AG04450 (cell line): ENCODE measurements at regions not wholly inside any gene's neighbourhood (a gene's known extent, or its start where the extent isn't known, plus 50 kb on each side); places are given as distances from the start of the nearest gene placed in this dataset.

Experiments
- CTCF ChIA-PET: fragments of 300-600, 350-600 bp; formaldehyde crosslinking; extraction: SDS; loops from one replicate; lab custom pipeline; 2022; ENCODE audit warnings: antibody characterized with exemption, inconsistent platforms; lab: Charles Lee
- POLR2A ChIA-PET: fragments of 350-600 bp; formaldehyde crosslinking; extraction: SDS; loops from one replicate; lab custom pipeline; 2021; ENCODE audit warnings: antibody characterized with exemption, inconsistent platforms; lab: Yijun Ruan, JAX
- DNase-seq: peaks from one replicate; pipeline ENCODE4 v3.0.0-alpha.2; 2011; ENCODE audit warnings: low read depth, low spot score
- H3K27ac ChIP-seq: one replicate; pipeline ENCODE4 v1.5.1; 2012; ENCODE audit warnings: low read depth, low read length, control low read depth
- H3K27me3 ChIP-seq: one replicate; pipeline ENCODE4 v1.6.0; 2012; ENCODE audit warnings: low read length; ENCODE audit not compliant: control insufficient read depth, insufficient read depth
- H3K4me3 ChIP-seq: 2 replicates; pipeline ENCODE4 v1.5.1; 2011; ENCODE audit warnings: mild to moderate bottlenecking, low read depth, low read length, control low read depth
- H3K9me3 ChIP-seq: 2 replicates; pipeline ENCODE4 v1.5.1; 2012; ENCODE audit warnings: low read length; ENCODE audit not compliant: control insufficient read depth, insufficient read depth
- CTCF ChIP-seq: IDR thresholded peaks from 2 replicates; pipeline ENCODE4 v1.5.1; 2011; ENCODE audit warnings: low read depth, low read length, control low read depth, inconsistent platforms

DNA sequence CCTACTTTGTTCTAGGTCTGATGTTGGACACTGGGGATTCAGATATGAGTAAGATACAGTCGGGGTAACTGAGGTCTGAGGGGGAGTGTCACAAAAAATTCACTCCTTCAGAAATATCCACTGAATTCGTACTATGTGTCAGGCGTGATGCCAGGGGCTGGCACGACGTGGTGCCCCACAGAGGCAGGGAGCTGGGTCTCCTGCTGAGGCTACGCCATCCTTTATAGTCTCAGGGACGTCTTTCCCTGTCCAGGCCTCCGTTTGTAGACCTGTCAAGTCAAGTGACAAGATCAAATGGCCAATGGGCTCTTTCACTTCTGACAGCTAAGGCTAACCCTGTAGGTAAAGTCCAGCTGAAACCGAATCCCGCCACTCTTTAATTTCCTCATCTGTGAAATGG, 118.8 kb upstream of the SMIM23 start:
- ChIA-PET POLR2A (no interaction called here), CTCF (interaction anchor here (2.1 kb wide), 1 partner anchor 13 kb away, joined by 5 read pairs; no protein-coding TSS in a partner anchor)
- TF ChIP-seq CTCF, result no peak
- H3K9me3 ChIP-seq, result peaks cover 4% of the 10 kb centered on the region; the same call in 1 of the 2 replicates
- no peak for DNase-seq
- no peaks in the 10 kb centered on the region for H3K27me3 ChIP-seq
- H3K4me3 ChIP-seq, result no peak overlapping the region
- H3K27ac ChIP-seq, result no peak overlapping the region

DNA sequence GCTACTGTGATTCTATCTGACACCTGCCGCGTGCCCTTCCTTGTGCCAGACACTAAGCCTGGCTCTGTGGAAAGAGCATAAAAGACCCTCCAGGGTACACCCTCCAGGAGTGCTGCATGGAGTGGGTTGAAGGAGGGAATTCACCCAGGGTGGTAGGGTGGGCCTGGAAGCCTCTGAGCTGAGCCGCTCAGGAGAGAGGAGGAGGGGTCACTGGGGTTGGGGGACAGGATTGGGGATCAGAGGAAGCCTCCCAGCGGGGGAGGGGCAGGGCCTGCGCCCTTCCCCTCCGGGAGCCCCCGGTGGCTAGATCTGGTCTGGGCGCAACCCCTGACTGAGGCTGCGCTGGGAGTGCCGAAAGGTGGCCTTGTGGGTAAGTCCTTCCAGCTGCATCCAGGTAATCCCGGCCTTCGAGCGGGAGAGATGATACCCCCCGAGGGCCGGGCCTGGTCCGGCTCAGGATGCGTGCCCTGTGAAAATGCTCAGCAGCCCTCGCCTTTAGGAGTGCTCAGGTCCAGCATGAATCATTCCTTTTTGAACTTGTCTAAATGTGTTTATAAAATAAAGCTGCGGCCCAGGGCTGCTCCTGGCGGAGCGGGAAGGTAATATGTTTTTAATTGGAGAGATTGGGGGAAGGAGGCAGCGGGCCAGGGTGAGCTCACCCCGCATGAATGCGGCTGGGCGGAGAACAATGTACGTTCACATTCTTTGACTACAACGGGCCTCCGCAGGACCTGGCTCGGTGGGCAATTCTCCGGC, 118.1 kb upstream of the SMIM23 start:
- Histone ChIP-seq H3K27ac (peak overlapping the region; percentile 54), H3K9me3 (peaks cover 4% of the 10 kb centered on the region; the same call in 1 of the 2 replicates), H3K4me3 (no peak overlapping the region), H3K27me3 (no peaks in the 10 kb centered on the region)
- peak; percentile 70 for DNase-seq
- ChIA-PET POLR2A (interaction anchor here (0.6 to 0.9 kb wide), 2 partner anchors 72 to 771 kb away, joined by 3 to 4 read pairs; no protein-coding TSS in a partner anchor), CTCF (interaction anchor here (0.5 to 2.1 kb wide), 6 partner anchors 9 to 249 kb away, joined by 3 to 5 read pairs (median 3); no protein-coding TSS in a partner anchor)
- TF ChIP-seq CTCF, result peak; percentile 47

- Histone ChIP-seq H3K9me3 (peaks cover 4% of the 10 kb centered on the region; the same call in 1 of the 2 replicates), H3K27ac (peak overlapping the region; percentile 54), H3K27me3 (no peaks in the 10 kb centered on the region), H3K4me3 (no peak overlapping the region; the same call in 1 of the 2 replicates)
- POLR2A ChIA-PET, result interaction anchor here (0.6 to 0.9 kb wide), 2 partner anchors 73 to 771 kb away, joined by 3 to 4 read pairs; no protein-coding TSS in a partner anchor
- no peak for DNase-seq
- CTCF ChIA-PET, result interaction anchor here (0.8 to 2.1 kb wide), 5 partner anchors 9 to 250 kb away, joined by 3 to 5 read pairs (median 3); no protein-coding TSS in a partner anchor
- no peak for TF ChIP-seq CTCF
Observed at GRCh38 chr5:171668097-171668412, 117.6 kb upstream of the SMIM23 start.

- TF ChIP-seq CTCF, result no peak
- ChIA-PET POLR2A (no interaction called here), CTCF (no interaction called here)
- Histone ChIP-seq H3K27me3 (peaks cover 6% of the 10 kb centered on the region), H3K27ac (no peak overlapping the region), H3K9me3 (peaks cover 4% of the 10 kb centered on the region; the same call in 1 of the 2 replicates), H3K4me3 (no peak overlapping the region)
- DNase-seq, result no peak
Observed at GRCh38 chr5:171669571-171669970, 116.0 kb upstream of the SMIM23 start.

- CTCF ChIA-PET, result no interaction called here
Observed at GRCh38 chr5:171672556-171672955, 113.1 kb upstream of the SMIM23 start.

More at GRCh38 chr5:171672556-171672955, 113.1 kb upstream of the SMIM23 start:
- H3K27ac ChIP-seq, result no peak overlapping the region
- H3K4me3 ChIP-seq, result no peak overlapping the region
- no peak for TF ChIP-seq CTCF
- DNase-seq, result no peak
- POLR2A ChIA-PET, result no interaction called here
- H3K27me3 ChIP-seq, result peaks cover 28% of the 10 kb centered on the region
- H3K9me3 ChIP-seq, result peaks cover under 1% of the 10 kb centered on the region; the same call in 1 of the 2 replicates
